ENCODE measurements at regions not wholly inside any gene's neighbourhood (a gene's known extent, or its start where the extent isn't known, plus 50 kb on each side); places are given as distances from the start of the nearest gene placed in this dataset.

DNA sequence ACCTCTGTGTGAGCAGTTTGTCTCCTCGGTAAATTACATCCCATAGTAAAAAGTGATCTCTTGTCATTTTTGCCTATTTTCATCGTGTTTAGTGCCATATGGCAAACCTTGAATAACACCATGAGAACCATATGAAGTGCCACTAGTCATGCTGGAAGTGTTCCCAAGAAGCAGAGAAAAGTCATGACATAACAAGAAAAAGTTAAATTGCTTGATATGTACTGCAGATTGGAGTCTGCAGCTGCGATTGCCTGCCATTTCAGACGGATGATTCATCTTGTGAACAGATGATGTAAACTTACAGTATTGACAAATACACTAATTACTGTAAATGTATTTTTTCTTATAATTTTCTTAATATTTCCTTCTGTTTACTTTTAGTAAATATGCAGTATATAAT lies 846.7 kb downstream of the BCL11A start:
- no peak for DNase-seq (ENCODE audit: low read depth in 1 of 2, low spot score in 1 of 2)
- no peak for TF ChIP-seq POLR2AphosphoS5 (IDR thresholded peaks at IDR 0.05; ENCODE audit: low read depth)
- no peak for TF ChIP-seq GABPA (IDR thresholded peaks at IDR 0.05; ENCODE audit: low read depth)
- TF ChIP-seq, protein P1, sequence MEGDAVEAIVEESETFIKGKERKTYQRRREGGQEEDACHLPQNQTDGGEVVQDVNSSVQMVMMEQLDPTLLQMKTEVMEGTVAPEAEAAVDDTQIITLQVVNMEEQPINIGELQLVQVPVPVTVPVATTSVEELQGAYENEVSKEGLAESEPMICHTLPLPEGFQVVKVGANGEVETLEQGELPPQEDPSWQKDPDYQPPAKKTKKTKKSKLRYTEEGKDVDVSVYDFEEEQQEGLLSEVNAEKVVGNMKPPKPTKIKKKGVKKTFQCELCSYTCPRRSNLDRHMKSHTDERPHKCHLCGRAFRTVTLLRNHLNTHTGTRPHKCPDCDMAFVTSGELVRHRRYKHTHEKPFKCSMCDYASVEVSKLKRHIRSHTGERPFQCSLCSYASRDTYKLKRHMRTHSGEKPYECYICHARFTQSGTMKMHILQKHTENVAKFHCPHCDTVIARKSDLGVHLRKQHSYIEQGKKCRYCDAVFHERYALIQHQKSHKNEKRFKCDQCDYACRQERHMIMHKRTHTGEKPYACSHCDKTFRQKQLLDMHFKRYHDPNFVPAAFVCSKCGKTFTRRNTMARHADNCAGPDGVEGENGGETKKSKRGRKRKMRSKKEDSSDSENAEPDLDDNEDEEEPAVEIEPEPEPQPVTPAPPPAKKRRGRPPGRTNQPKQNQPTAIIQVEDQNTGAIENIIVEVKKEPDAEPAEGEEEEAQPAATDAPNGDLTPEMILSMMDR (IDR thresholded peaks at IDR 0.05; ENCODE audit: insufficient read depth, low read length) = no peak
- TF ChIP-seq, protein P2, sequence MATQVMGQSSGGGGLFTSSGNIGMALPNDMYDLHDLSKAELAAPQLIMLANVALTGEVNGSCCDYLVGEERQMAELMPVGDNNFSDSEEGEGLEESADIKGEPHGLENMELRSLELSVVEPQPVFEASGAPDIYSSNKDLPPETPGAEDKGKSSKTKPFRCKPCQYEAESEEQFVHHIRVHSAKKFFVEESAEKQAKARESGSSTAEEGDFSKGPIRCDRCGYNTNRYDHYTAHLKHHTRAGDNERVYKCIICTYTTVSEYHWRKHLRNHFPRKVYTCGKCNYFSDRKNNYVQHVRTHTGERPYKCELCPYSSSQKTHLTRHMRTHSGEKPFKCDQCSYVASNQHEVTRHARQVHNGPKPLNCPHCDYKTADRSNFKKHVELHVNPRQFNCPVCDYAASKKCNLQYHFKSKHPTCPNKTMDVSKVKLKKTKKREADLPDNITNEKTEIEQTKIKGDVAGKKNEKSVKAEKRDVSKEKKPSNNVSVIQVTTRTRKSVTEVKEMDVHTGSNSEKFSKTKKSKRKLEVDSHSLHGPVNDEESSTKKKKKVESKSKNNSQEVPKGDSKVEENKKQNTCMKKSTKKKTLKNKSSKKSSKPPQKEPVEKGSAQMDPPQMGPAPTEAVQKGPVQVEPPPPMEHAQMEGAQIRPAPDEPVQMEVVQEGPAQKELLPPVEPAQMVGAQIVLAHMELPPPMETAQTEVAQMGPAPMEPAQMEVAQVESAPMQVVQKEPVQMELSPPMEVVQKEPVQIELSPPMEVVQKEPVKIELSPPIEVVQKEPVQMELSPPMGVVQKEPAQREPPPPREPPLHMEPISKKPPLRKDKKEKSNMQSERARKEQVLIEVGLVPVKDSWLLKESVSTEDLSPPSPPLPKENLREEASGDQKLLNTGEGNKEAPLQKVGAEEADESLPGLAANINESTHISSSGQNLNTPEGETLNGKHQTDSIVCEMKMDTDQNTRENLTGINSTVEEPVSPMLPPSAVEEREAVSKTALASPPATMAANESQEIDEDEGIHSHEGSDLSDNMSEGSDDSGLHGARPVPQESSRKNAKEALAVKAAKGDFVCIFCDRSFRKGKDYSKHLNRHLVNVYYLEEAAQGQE (IDR thresholded peaks at IDR 0.05; ENCODE audit: insufficient replicate concordance, low read depth) = no peak
- TF ChIP-seq SPI1 (IDR thresholded peaks at IDR 0.05; ENCODE audit: borderline replicate concordance, low read depth) = no peak
- no peak overlapping the region for H3K27ac ChIP-seq (replicated peaks)

DNA sequence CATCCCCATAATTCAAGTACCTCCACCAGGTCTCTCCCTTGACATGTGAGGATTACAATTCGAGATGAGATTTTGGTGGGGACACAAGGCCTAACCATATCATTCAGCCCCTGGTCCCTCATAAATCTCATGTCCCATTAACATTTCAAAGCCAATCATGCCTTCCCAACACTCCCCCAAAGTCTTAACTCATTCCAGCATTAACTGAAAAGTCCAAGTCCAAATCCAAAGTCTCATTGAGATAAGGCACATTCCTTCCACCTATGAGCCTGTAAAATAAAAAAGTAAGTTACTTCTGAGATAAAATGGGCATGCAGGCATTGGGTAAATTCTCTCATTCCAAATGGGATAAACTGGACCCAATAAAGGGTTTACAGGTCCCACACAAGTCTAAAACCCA lies 849.7 kb downstream of the BCL11A start:
- no peak overlapping the region for H3K27ac ChIP-seq (replicated peaks)
- H3K27me3 ChIP-seq (ENCODE audit: insufficient read depth, poor library complexity, severe bottlenecking) = no peaks in the 10 kb centered on the region
- DNase-seq (ENCODE audit: low read depth in 1 of 2, low spot score in 1 of 2) = no peak
- no peak overlapping the region for H3K4me3 ChIP-seq (replicated peaks; ENCODE audit: insufficient read depth, low read length)
- TF ChIP-seq GABPA (IDR thresholded peaks at IDR 0.05; ENCODE audit: low read depth) (no peak), POLR2AphosphoS5 (IDR thresholded peaks at IDR 0.05; ENCODE audit: low read depth) (no peak), SPI1 (IDR thresholded peaks at IDR 0.05; ENCODE audit: borderline replicate concordance, low read depth) (no peak)
- TF ChIP-seq, protein P2 (IDR thresholded peaks at IDR 0.05; ENCODE audit: insufficient replicate concordance, low read depth) = no peak
- TF ChIP-seq, protein P1 (IDR thresholded peaks at IDR 0.05; ENCODE audit: insufficient read depth, low read length) = no peak

More for the DNA sequence above, 846.7 kb downstream of the BCL11A start:
- Histone ChIP-seq H3K4me3 (replicated peaks; ENCODE audit: insufficient read depth, low read length) (no peak overlapping the region), H3K27me3 (ENCODE audit: insufficient read depth, poor library complexity, severe bottlenecking) (no peaks in the 10 kb centered on the region)

DNA sequence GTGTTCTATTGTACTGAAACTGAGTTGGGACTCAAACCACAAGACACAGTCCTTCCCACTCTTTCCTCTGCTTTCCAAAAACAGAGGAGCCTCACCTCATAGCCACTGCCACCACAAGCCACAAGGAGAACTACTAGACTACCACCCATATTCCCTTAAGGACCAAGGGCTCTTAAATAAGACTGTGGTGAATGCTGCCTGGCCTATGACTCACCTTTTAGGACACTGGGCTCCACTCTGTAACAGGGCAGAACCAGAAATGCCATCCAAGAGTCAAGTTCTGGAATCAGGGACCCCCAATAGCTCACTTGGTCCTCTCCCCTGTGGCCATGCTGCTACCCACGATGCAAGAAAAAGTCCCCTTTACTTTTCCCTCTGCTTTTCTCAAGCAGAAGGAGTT lies 851.4 kb downstream of the BCL11A start:
- no peak for DNase-seq (ENCODE audit: low read depth in 1 of 2, low spot score in 1 of 2)
- no peak overlapping the region for H3K27ac ChIP-seq (replicated peaks)
- no peak overlapping the region for H3K4me3 ChIP-seq (replicated peaks; ENCODE audit: insufficient read depth, low read length)
- no peaks in the 10 kb centered on the region for H3K27me3 ChIP-seq (ENCODE audit: insufficient read depth, poor library complexity, severe bottlenecking)
- TF ChIP-seq POLR2AphosphoS5 (IDR thresholded peaks at IDR 0.05; ENCODE audit: low read depth) (no peak), GABPA (IDR thresholded peaks at IDR 0.05; ENCODE audit: low read depth) (no peak), SPI1 (IDR thresholded peaks at IDR 0.05; ENCODE audit: borderline replicate concordance, low read depth) (no peak)
- TF ChIP-seq, protein P2 (IDR thresholded peaks at IDR 0.05; ENCODE audit: insufficient replicate concordance, low read depth) = no peak
- TF ChIP-seq, protein P1 (IDR thresholded peaks at IDR 0.05; ENCODE audit: insufficient read depth, low read length) = no peak

Data from HL-60 (cell line).